ENCODE measurements at regions not wholly inside any gene's neighbourhood (a gene's known extent, or its start where the extent isn't known, plus 50 kb on each side); places are given as distances from the start of the nearest gene placed in this dataset.

- no peak for DNase-seq (ENCODE audit: low spot score)
These were observed 944.2 kb downstream of the DTWD2 start for GRCh38 chr5:118044169-118044568.

GRCh38 chr5:118043531-118043930, 944.8 kb downstream of the DTWD2 start:
- DNase-seq (ENCODE audit: low spot score) = no peak

- DNase-seq (ENCODE audit: low spot score) = no peak
These were observed 946.3 kb downstream of the DTWD2 start for GRCh38 chr5:118042076-118042475.

GRCh38 chr5:118040496-118040895, 947.9 kb downstream of the DTWD2 start:
- DNase-seq (ENCODE audit: low spot score) = no peak

GRCh38 chr5:118033686-118034338, 954.5 kb downstream of the DTWD2 start:
- DNase-seq (ENCODE audit: low spot score) = no peak

GRCh38 chr5:118029807-118030206, 958.5 kb downstream of the DTWD2 start:
- DNase-seq (ENCODE audit: low spot score) = no peak

GRCh38 chr5:118022062-118022461, 966.3 kb downstream of the DTWD2 start:
- DNase-seq (ENCODE audit: low spot score) = no peak

GRCh38 chr5:118017536-118017935, 970.8 kb downstream of the DTWD2 start:
- DNase-seq (ENCODE audit: low spot score) = no peak

- no peak for DNase-seq (ENCODE audit: low spot score)
These were observed 972.0 kb downstream of the DTWD2 start for GRCh38 chr5:118016396-118016795.

GRCh38 chr5:118015511-118015910, 972.8 kb downstream of the DTWD2 start:
- no peak for DNase-seq (ENCODE audit: low spot score)

GRCh38 chr5:118009741-118010297, 978.5 kb downstream of the DTWD2 start:
- no peak for DNase-seq (ENCODE audit: low spot score)

- DNase-seq (ENCODE audit: low spot score) = no peak
These were observed 979.6 kb downstream of the DTWD2 start for GRCh38 chr5:118008779-118009178.

- no peak for DNase-seq (ENCODE audit: low spot score)
These were observed 981.1 kb downstream of the DTWD2 start for GRCh38 chr5:118007262-118007661.

- DNase-seq (ENCODE audit: low spot score) = no peak
These were observed 982.1 kb downstream of the DTWD2 start for GRCh38 chr5:118006219-118006618.

- no peak for DNase-seq (ENCODE audit: low spot score)
These were observed 988.3 kb downstream of the DTWD2 start for GRCh38 chr5:117999939-118000549.

GRCh38 chr5:117982691-117983090, 1005.7 kb downstream of the DTWD2 start:
- DNase-seq (ENCODE audit: low spot score) = no peak

- no peak for DNase-seq (ENCODE audit: low spot score)
These were observed 1014.6 kb downstream of the DTWD2 start for GRCh38 chr5:117973785-117974184.

- no peak for DNase-seq (ENCODE audit: low spot score)
These were observed 1032.5 kb downstream of the DTWD2 start for GRCh38 chr5:117955831-117956230.

- DNase-seq (ENCODE audit: low spot score) = no peak
These were observed 1034.0 kb downstream of the DTWD2 start for GRCh38 chr5:117954331-117954730.

GRCh38 chr5:117953272-117953671, 1035.1 kb downstream of the DTWD2 start:
- no peak for DNase-seq (ENCODE audit: low spot score)

- no peak for DNase-seq (ENCODE audit: low spot score)
These were observed 1040.5 kb downstream of the DTWD2 start for GRCh38 chr5:117947836-117948235.

GRCh38 chr5:117947121-117947520, 1041.2 kb downstream of the DTWD2 start:
- no peak for DNase-seq (ENCODE audit: low spot score)

GRCh38 chr5:117945258-117945657, 1043.1 kb downstream of the DTWD2 start:
- no peak for DNase-seq (ENCODE audit: low spot score)

GRCh38 chr5:117943541-117943940, 1044.8 kb downstream of the DTWD2 start:
- DNase-seq (ENCODE audit: low spot score) = no peak

Measured in hematopoietic multipotent progenitor cell treated with erythropoietin and hydrocortisone succinate and interleukin-3 and kit ligand, for 17 days (in vitro differentiated cells).